Nephron progenitor cell (in vitro differentiated cells): ENCODE measurements at regions not wholly inside any gene's neighbourhood (a gene's known extent, or its start where the extent isn't known, plus 50 kb on each side); places are given as distances from the start of the nearest gene placed in this dataset.

ENCODE experiments used
- DNase-seq: peaks from one replicate; pipeline ENCODE4 v3.0.0; 2021
- H3K27ac Mint-ChIP-seq: 2 replicates; pipeline ENCODE4 v1.8.0; 2021; ENCODE audit warnings: mild to moderate bottlenecking, moderate library complexity, mixed read lengths
- H3K27me3 Mint-ChIP-seq: 2 replicates; pipeline ENCODE4 v1.8.0; 2021; ENCODE audit warnings: mild to moderate bottlenecking, low read depth, mixed read lengths; ENCODE audit not compliant: poor library complexity
- H3K36me3 Mint-ChIP-seq: 2 replicates; pipeline ENCODE4 v1.8.0; 2021; ENCODE audit warnings: low read depth, mixed read lengths
- H3K4me1 Mint-ChIP-seq: 2 replicates; pipeline ENCODE4 v1.8.0; 2021; ENCODE audit warnings: mixed read lengths
- H3K4me3 Mint-ChIP-seq: 2 replicates; pipeline ENCODE4 v1.8.0; 2021; ENCODE audit warnings: mild to moderate bottlenecking, moderate library complexity, mixed read lengths
- H3K9me3 Mint-ChIP-seq: 2 replicates; pipeline ENCODE4 v1.8.0; 2021; ENCODE audit warnings: mild to moderate bottlenecking, moderate library complexity, mixed read lengths
- CTCF ChIP-seq: fragments of 200-600 bp; sonication (generic); IDR thresholded peaks from 2 replicates; pipeline ENCODE4 v1.5.0; 2021; ENCODE audit warnings: antibody characterized with exemption

GRCh38 chr13:34028496-34029442 is 210.8 kb downstream of the RFC3 start:
- Mint-ChIP-seq H3K4me1 (no peaks in the 10 kb centered on the region), H3K36me3 (peaks cover 19% of the 10 kb centered on the region), H3K27me3 (no peaks in the 10 kb centered on the region), H3K9me3 (peaks cover 31% of the 10 kb centered on the region), H3K4me3 (no peak overlapping the region), H3K27ac (no peak overlapping the region)
- no peak for DNase-seq
- no peak for TF ChIP-seq CTCF

GRCh38 chr13:34030782-34031181 is 212.8 kb downstream of the RFC3 start:
- no peaks in the 10 kb centered on the region for H3K4me1 Mint-ChIP-seq
- H3K27me3 Mint-ChIP-seq: no peaks in the 10 kb centered on the region

GRCh38 chr13:34031610-34032009 is 213.7 kb downstream of the RFC3 start:
- H3K4me3 Mint-ChIP-seq: no peak overlapping the region
- H3K27me3 Mint-ChIP-seq: no peaks in the 10 kb centered on the region
- no peaks in the 10 kb centered on the region for H3K4me1 Mint-ChIP-seq
- no peak for TF ChIP-seq CTCF
- peak overlapping the region; percentile 27 for H3K27ac Mint-ChIP-seq
- peaks cover 30% of the 10 kb centered on the region for H3K36me3 Mint-ChIP-seq
- no peak for DNase-seq
- peaks cover 33% of the 10 kb centered on the region for H3K9me3 Mint-ChIP-seq

More at GRCh38 chr13:34030782-34031181, 212.8 kb downstream of the RFC3 start:
- no peak overlapping the region for H3K27ac Mint-ChIP-seq
- no peak for DNase-seq
- H3K4me3 Mint-ChIP-seq: no peak overlapping the region
- TF ChIP-seq CTCF: no peak
- peaks cover 32% of the 10 kb centered on the region for H3K36me3 Mint-ChIP-seq
- H3K9me3 Mint-ChIP-seq: peaks cover 41% of the 10 kb centered on the region

- no peak overlapping the region for H3K27ac Mint-ChIP-seq
- no peak for DNase-seq
- no peak for TF ChIP-seq CTCF
- H3K4me1 Mint-ChIP-seq: no peaks in the 10 kb centered on the region
- peaks cover 24% of the 10 kb centered on the region for H3K36me3 Mint-ChIP-seq
- H3K4me3 Mint-ChIP-seq: no peak overlapping the region
- no peaks in the 10 kb centered on the region for H3K27me3 Mint-ChIP-seq
- peaks cover 18% of the 10 kb centered on the region for H3K9me3 Mint-ChIP-seq
Observed at GRCh38 chr13:34034411-34034810, 216.5 kb downstream of the RFC3 start.

GRCh38 chr13:34035178-34035577 is 217.2 kb downstream of the RFC3 start:
- Mint-ChIP-seq H3K4me3 (no peak overlapping the region), H3K4me1 (no peaks in the 10 kb centered on the region), H3K27me3 (no peaks in the 10 kb centered on the region), H3K36me3 (peaks cover 24% of the 10 kb centered on the region), H3K9me3 (peaks cover 18% of the 10 kb centered on the region), H3K27ac (no peak overlapping the region)
- no peak for TF ChIP-seq CTCF
- DNase-seq: no peak
